ENCODE measurements at regions not wholly inside any gene's neighbourhood (a gene's known extent, or its start where the extent isn't known, plus 50 kb on each side); places are given as distances from the start of the nearest gene placed in this dataset.
"Not testable (repeated sequence)": the region's sequence is repeated elsewhere in the genome, so short reads cannot be mapped to it uniquely, and the experiment has no call there.

DNA sequence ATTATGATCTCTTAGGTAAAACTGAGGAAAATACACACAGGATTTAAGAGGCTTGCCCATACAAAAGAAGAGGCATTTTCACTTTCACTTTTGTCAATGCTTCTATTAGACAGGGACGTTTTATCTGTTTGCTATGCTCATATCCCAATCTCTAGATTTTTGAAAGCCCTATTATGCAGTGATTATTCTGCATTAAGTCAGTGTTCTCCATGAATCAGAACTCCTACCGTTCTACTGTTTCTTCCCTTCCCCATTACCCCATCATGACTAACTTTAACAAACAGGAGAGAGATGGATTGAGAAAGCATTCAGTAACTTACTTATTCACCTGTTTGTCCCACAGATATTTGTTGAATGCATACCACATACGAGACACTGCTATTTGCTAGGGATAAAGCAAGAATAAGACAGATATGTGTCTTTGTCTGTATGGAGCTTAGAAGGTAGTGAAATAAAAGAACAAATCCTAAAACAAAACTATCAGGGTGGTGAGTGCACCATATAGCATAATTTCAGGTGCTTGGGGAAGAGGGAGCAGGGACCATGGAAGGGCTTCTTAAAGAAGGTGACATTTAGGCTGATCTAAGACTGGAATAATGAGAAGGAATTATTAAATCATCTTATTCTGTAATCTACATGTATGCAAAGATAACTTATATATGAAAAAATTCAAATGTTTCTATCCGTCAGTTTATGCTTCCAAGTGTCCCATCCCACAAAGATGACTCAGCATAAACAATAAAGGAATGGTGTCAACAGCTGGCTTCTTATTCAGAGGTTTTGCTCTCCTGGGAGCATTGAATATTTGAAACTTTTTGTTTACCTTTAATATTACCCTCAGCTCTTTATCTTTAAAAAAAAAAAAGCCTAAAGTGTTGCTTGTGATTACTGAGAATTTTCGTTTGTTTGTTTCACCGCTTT, 328.1 kb downstream of the HINT1 start:
- no peak overlapping the region for H3K9ac ChIP-seq (ENCODE audit: insufficient read depth, low read length, poor library complexity, severe bottlenecking)

DNA sequence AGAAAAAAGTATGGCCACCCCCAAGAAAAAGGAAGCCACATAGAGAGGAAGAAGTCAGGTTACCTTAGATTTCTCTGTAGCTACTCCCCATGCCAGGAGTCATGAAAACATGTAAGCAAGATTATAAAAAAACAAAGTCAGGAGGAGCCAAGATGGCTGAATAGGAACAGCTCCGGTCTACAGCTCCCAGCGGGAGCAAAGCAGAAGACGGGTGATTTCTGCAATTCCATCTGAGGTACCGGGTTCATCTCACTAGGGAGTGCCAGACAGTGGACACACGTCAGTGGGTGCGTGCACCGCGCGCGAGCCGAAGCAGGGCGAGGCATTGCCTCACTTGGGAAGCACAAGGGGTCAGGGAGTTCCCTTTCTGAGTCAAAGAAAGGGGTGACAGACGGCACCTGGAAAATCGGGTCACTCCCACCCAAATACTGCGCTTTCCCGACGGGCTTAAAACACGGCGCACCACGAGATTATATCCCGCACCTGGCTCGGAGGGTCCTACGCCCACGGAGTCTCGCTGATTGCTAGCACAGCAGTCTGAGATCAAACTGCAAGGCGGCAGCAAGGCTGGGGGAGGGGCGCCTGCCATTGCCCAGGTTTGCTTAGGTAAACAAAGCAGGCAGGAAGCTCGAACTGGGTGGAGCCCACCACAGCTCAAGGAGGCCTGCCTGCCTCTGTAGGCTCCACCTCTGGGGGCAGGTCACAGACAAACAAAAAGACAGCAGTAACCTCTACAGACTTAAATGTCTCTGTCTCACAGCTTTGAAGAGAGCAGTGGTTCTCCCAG, 347.3 kb downstream of the HINT1 start:
- H3K9me3 Mint-ChIP-seq = peaks cover 4 to 15% (median 12%) of the 10 kb centered on the region in 7 donors
- H4K20me1 ChIP-seq (ENCODE audit: insufficient read depth, low read length); H3K36me3 Mint-ChIP-seq; H3K4me3 ChIP-seq (replicated peaks in 1 of 3; ENCODE audit: low read depth in 2 of 3, low read length in 3 of 3); H3K4me1 ChIP-seq (ENCODE audit: control insufficient read depth in 1 of 2, insufficient read depth in 2 of 2, low read length in 2 of 2); H3K27me3 Mint-ChIP-seq (ENCODE audit: low read depth in 3 of 3); H3K27me3 ChIP-seq (ENCODE audit: control insufficient read depth in 2 of 2, insufficient read depth in 2 of 2, low read length in 2 of 2); H3K36me3 ChIP-seq (replicated peaks in 1 of 2; ENCODE audit: control insufficient read depth in 1 of 2, insufficient read depth in 2 of 2, low read length in 2 of 2); H3K4me3 Mint-ChIP-seq; H3K27ac ChIP-seq (ENCODE audit: low read depth in 1 of 2, low read length in 2 of 2); H2AFZ ChIP-seq (ENCODE audit: insufficient read depth, low read depth, low read length, poor library complexity, severe bottlenecking); H3K79me2 ChIP-seq (ENCODE audit: insufficient read depth, low read length); H3K4me1 Mint-ChIP-seq; H3K4me2 ChIP-seq (replicated peaks; ENCODE audit: extremely low read depth, low read length, poor library complexity, severe bottlenecking); H3K9ac ChIP-seq (ENCODE audit: insufficient read depth, low read length, poor library complexity, severe bottlenecking); DNase-seq; H3K9me3 ChIP-seq (replicated peaks in 1 of 2; ENCODE audit: control insufficient read depth in 1 of 2, insufficient read depth in 1 of 2, low read length in 2 of 2); H3K27ac Mint-ChIP-seq; intact Hi-C loops (cut with micrococcal nuclease): not testable (repeated sequence)
- WGBS (ENCODE audit: insufficient coverage) = 100% methylated on average over 9 of the region's 28 CpGs

More for the DNA sequence above, 328.1 kb downstream of the HINT1 start:
- Histone ChIP-seq H3K79me2 (ENCODE audit: insufficient read depth, low read length) (no peaks in the 10 kb centered on the region), H3K4me1 (ENCODE audit: control insufficient read depth in 1 of 2, insufficient read depth in 2 of 2, low read length in 2 of 2) (no peaks in the 10 kb centered on the region), H2AFZ (ENCODE audit: insufficient read depth, low read depth, low read length, poor library complexity, severe bottlenecking) (peak overlapping the region; percentile 37), H3K27me3 (ENCODE audit: control insufficient read depth in 2 of 2, insufficient read depth in 2 of 2, low read length in 2 of 2) (no peaks in the 10 kb centered on the region), H3K9me3 (replicated peaks in 1 of 2; ENCODE audit: control insufficient read depth in 1 of 2, insufficient read depth in 1 of 2, low read length in 2 of 2) (no peaks in the 10 kb centered on the region), H3K4me2 (replicated peaks; ENCODE audit: extremely low read depth, low read length, poor library complexity, severe bottlenecking) (peak overlapping the region; percentile 49), H3K27ac (ENCODE audit: low read depth in 1 of 2, low read length in 2 of 2) (no peak overlapping the region), H4K20me1 (ENCODE audit: insufficient read depth, low read length) (no peaks in the 10 kb centered on the region), H3K36me3 (replicated peaks in 1 of 2; ENCODE audit: control insufficient read depth in 1 of 2, insufficient read depth in 2 of 2, low read length in 2 of 2) (no peaks in the 10 kb centered on the region), H3K4me3 (replicated peaks in 1 of 3; ENCODE audit: low read depth in 2 of 3, low read length in 3 of 3) (peak overlapping the region in 2 of 3 experiments; percentile 39 to 57)
- peak overlapping the region; percentile 56 to 90 for H3K4me3 Mint-ChIP-seq
- intact Hi-C loops (cut with micrococcal nuclease) = no loop called here
- H3K27ac Mint-ChIP-seq = peak overlapping the region in 1 of 7 donors; percentile 51
- H3K4me1 Mint-ChIP-seq = peaks cover 9% of the 10 kb centered on the region
- H3K36me3 Mint-ChIP-seq = no peaks in the 10 kb centered on the region
- WGBS (ENCODE audit: insufficient coverage) = 71% methylated on average over 2 of the region's 6 CpGs
- H3K9me3 Mint-ChIP-seq = peaks cover 0 to 6% (median 2%) of the 10 kb centered on the region in 7 donors
- no peak for TF ChIP-seq CTCF (IDR thresholded peaks at IDR 0.05)
- no peak for DNase-seq
- H3K27me3 Mint-ChIP-seq (ENCODE audit: low read depth in 3 of 3) = no peaks in the 10 kb centered on the region
